ENCODE measurements at regions not wholly inside any gene's neighbourhood (a gene's known extent, or its start where the extent isn't known, plus 50 kb on each side); places are given as distances from the start of the nearest gene placed in this dataset.

- TF ChIP-seq CTCF (IDR thresholded peaks at IDR 0.05 in 8 of 11, conservative IDR thresholded peaks at IDR 0.05 in 3 of 11) (no peak), POLR2A (IDR thresholded peaks at IDR 0.05) (no peak)
These were observed 427.6 kb downstream of the ZFHX3 start for GRCh38 chr16:72620348-72620747.
